ENCODE measurements at regions not wholly inside any gene's neighbourhood (a gene's known extent, or its start where the extent isn't known, plus 50 kb on each side); places are given as distances from the start of the nearest gene placed in this dataset.
"Not testable (repeated sequence)": the region's sequence is repeated elsewhere in the genome, so short reads cannot be mapped to it uniquely, and the experiment has no call there.

- TF ChIP-seq CTCF (IDR thresholded peaks at IDR 0.05), result no peak
- Mint-ChIP-seq H3K27ac (ENCODE audit: unreplicated experiment) (no peak overlapping the region), H3K36me3 (ENCODE audit: unreplicated experiment) (no peaks in the 10 kb centered on the region), H3K27me3 (ENCODE audit: unreplicated experiment) (no peaks in the 10 kb centered on the region), H3K9me3 (ENCODE audit: unreplicated experiment) (peaks cover 8% of the 10 kb centered on the region), H3K4me1 (ENCODE audit: unreplicated experiment) (peaks cover 43% of the 10 kb centered on the region), H3K4me3 (ENCODE audit: unreplicated experiment) (no peak overlapping the region)
- DNase-seq (ENCODE audit: extremely low spot score, unreplicated experiment), result no peak
These were observed 217.1 kb downstream of the ZNF674 start for GRCh38 chrX:46328133-46328532.

GRCh38 chrX:46327566-46328115, 217.6 kb downstream of the ZNF674 start:
- no peak for TF ChIP-seq CTCF (IDR thresholded peaks at IDR 0.05)
- H3K4me1 Mint-ChIP-seq (ENCODE audit: unreplicated experiment), result peaks cover 41% of the 10 kb centered on the region
- H3K36me3 Mint-ChIP-seq (ENCODE audit: unreplicated experiment), result no peaks in the 10 kb centered on the region
- peaks cover 8% of the 10 kb centered on the region for H3K9me3 Mint-ChIP-seq (ENCODE audit: unreplicated experiment)
- no peak for DNase-seq (ENCODE audit: extremely low spot score, unreplicated experiment)
- peak overlapping the region; percentile 48 for H3K27ac Mint-ChIP-seq (ENCODE audit: unreplicated experiment)
- H3K27me3 Mint-ChIP-seq (ENCODE audit: unreplicated experiment), result no peaks in the 10 kb centered on the region
- peak overlapping the region; percentile 15 for H3K4me3 Mint-ChIP-seq (ENCODE audit: unreplicated experiment)

GRCh38 chrX:46326161-46326560, 219.1 kb downstream of the ZNF674 start:
- no peak for DNase-seq (ENCODE audit: extremely low spot score, unreplicated experiment)
- H3K4me1 Mint-ChIP-seq (ENCODE audit: unreplicated experiment), result peaks cover 41% of the 10 kb centered on the region
- H3K36me3 Mint-ChIP-seq (ENCODE audit: unreplicated experiment), result no peaks in the 10 kb centered on the region
- H3K27me3 Mint-ChIP-seq (ENCODE audit: unreplicated experiment), result no peaks in the 10 kb centered on the region
- no peak overlapping the region for H3K4me3 Mint-ChIP-seq (ENCODE audit: unreplicated experiment)
- no peak for TF ChIP-seq CTCF (IDR thresholded peaks at IDR 0.05)
- peaks cover 13% of the 10 kb centered on the region for H3K9me3 Mint-ChIP-seq (ENCODE audit: unreplicated experiment)
- peak overlapping the region; percentile 67 for H3K27ac Mint-ChIP-seq (ENCODE audit: unreplicated experiment)

- peak overlapping the region; percentile 16 for H3K4me3 Mint-ChIP-seq (ENCODE audit: unreplicated experiment)
- H3K9me3 Mint-ChIP-seq (ENCODE audit: unreplicated experiment), result peaks cover 12% of the 10 kb centered on the region
- H3K4me1 Mint-ChIP-seq (ENCODE audit: unreplicated experiment), result peaks cover 41% of the 10 kb centered on the region
- DNase-seq (ENCODE audit: extremely low spot score, unreplicated experiment), result no peak
- TF ChIP-seq CTCF (IDR thresholded peaks at IDR 0.05), result no peak
- H3K27ac Mint-ChIP-seq (ENCODE audit: unreplicated experiment), result peak overlapping the region; percentile 67
- H3K27me3 Mint-ChIP-seq (ENCODE audit: unreplicated experiment), result no peaks in the 10 kb centered on the region
- H3K36me3 Mint-ChIP-seq (ENCODE audit: unreplicated experiment), result no peaks in the 10 kb centered on the region
These were observed 219.8 kb downstream of the ZNF674 start for GRCh38 chrX:46325312-46325877.

- H3K9me3 Mint-ChIP-seq (ENCODE audit: unreplicated experiment), result peaks cover 10% of the 10 kb centered on the region
- H3K36me3 Mint-ChIP-seq (ENCODE audit: unreplicated experiment), result no peaks in the 10 kb centered on the region
- DNase-seq (ENCODE audit: extremely low spot score, unreplicated experiment), result no peak
These were observed 221.1 kb downstream of the ZNF674 start for GRCh38 chrX:46324166-46324565.

DNA sequence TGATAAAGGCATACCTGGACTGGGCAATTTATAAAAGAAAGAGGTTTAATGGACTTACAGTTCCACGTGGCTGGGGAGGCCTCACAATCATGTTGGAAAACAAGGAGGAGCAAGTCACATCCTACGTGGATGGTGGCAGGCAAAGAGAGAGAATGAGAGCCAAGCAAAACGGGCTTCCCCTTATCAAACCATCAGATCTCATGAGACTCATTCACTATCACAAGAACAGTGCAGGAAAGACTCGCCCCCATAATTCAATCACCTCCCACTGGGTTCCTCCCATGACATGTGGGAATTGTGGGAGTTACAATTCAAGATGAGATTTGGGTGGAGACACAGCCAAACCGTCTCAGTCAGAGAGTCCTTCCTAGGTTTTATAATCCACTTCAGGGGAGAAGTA, 222.3 kb downstream of the ZNF674 start:
- not testable (repeated sequence) for H3K27me3 Mint-ChIP-seq (ENCODE audit: unreplicated experiment); H3K9me3 Mint-ChIP-seq (ENCODE audit: unreplicated experiment); H3K27ac Mint-ChIP-seq (ENCODE audit: unreplicated experiment); DNase-seq (ENCODE audit: extremely low spot score, unreplicated experiment); H3K4me3 Mint-ChIP-seq (ENCODE audit: unreplicated experiment); H3K36me3 Mint-ChIP-seq (ENCODE audit: unreplicated experiment)
- peaks cover 34% of the 10 kb centered on the region for H3K4me1 Mint-ChIP-seq (ENCODE audit: unreplicated experiment)

More at GRCh38 chrX:46324166-46324565, 221.1 kb downstream of the ZNF674 start:
- Mint-ChIP-seq H3K4me3 (ENCODE audit: unreplicated experiment) (no peak overlapping the region), H3K27me3 (ENCODE audit: unreplicated experiment) (no peaks in the 10 kb centered on the region), H3K4me1 (ENCODE audit: unreplicated experiment) (peaks cover 42% of the 10 kb centered on the region), H3K27ac (ENCODE audit: unreplicated experiment) (no peak overlapping the region)
- no peak for TF ChIP-seq CTCF (IDR thresholded peaks at IDR 0.05)
